ENCODE measurements at regions not wholly inside any gene's neighbourhood (a gene's known extent, or its start where the extent isn't known, plus 50 kb on each side); places are given as distances from the start of the nearest gene placed in this dataset.

DNA sequence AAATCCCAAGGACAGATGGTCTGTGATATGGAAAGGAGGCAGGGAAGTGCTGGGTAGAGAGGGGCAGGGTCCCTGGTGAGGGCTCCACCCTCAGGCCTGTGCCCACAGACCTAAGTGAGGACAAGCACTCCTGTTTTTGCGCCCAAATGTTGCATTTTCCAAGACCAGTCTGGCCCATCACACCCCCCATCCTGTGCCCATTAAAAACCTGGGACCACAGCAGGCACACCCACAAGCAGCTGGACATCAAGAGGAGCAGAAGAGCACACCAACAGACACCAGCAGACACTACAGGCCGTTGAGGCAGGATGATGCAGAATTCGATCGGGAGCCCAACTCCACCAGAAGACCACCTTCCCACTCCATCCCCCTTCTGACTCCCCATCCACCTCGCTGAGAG is 72.8 kb downstream of the DMRTA2 start:
- CTCF ChIA-PET: interaction anchor here (0.5 to 2.6 kb wide), 3 partner anchors 15 to 1483 kb away, joined by 3 to 31 read pairs (median 5); no protein-coding TSS in a partner anchor

GRCh38 chr1:50349242-50349565 is 74.0 kb downstream of the DMRTA2 start:
- TF ChIP-seq ZNF768 (tag by site-specific recombination; IDR thresholded peaks at IDR 0.05) (no peak), ZNF670 (tag by site-specific recombination; IDR thresholded peaks at IDR 0.05; ENCODE audit: low read depth) (no peak), GLIS2 (tag by site-specific recombination; IDR thresholded peaks at IDR 0.05) (no peak), ZNF112 (tag by site-specific recombination; IDR thresholded peaks at IDR 0.05) (no peak), ZFHX2 (tag by site-specific recombination; conservative IDR thresholded peaks at IDR 0.05) (no peak), ZNF654 (tag by site-specific recombination; IDR thresholded peaks at IDR 0.05; ENCODE audit: low read depth) (no peak), ZNF398 (tag by site-specific recombination; IDR thresholded peaks at IDR 0.05) (no peak), ZNF426 (tag by site-specific recombination; IDR thresholded peaks at IDR 0.05) (no peak), SP7 (tag by site-specific recombination; IDR thresholded peaks at IDR 0.05) (no peak), ZNF658 (tag by site-specific recombination; IDR thresholded peaks at IDR 0.05) (no peak), ZXDB (tag by site-specific recombination; IDR thresholded peaks at IDR 0.05) (no peak)
- TF ChIP-seq, protein P1, sequence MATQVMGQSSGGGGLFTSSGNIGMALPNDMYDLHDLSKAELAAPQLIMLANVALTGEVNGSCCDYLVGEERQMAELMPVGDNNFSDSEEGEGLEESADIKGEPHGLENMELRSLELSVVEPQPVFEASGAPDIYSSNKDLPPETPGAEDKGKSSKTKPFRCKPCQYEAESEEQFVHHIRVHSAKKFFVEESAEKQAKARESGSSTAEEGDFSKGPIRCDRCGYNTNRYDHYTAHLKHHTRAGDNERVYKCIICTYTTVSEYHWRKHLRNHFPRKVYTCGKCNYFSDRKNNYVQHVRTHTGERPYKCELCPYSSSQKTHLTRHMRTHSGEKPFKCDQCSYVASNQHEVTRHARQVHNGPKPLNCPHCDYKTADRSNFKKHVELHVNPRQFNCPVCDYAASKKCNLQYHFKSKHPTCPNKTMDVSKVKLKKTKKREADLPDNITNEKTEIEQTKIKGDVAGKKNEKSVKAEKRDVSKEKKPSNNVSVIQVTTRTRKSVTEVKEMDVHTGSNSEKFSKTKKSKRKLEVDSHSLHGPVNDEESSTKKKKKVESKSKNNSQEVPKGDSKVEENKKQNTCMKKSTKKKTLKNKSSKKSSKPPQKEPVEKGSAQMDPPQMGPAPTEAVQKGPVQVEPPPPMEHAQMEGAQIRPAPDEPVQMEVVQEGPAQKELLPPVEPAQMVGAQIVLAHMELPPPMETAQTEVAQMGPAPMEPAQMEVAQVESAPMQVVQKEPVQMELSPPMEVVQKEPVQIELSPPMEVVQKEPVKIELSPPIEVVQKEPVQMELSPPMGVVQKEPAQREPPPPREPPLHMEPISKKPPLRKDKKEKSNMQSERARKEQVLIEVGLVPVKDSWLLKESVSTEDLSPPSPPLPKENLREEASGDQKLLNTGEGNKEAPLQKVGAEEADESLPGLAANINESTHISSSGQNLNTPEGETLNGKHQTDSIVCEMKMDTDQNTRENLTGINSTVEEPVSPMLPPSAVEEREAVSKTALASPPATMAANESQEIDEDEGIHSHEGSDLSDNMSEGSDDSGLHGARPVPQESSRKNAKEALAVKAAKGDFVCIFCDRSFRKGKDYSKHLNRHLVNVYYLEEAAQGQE (tag by site-specific recombination; IDR thresholded peaks at IDR 0.05): no peak
- POLR2A ChIA-PET: no interaction called here
- CTCF ChIA-PET: interaction anchor here (0.5 to 2.6 kb wide), 11 partner anchors 10 to 842 kb away, joined by 3 to 31 read pairs (median 4); no protein-coding TSS in a partner anchor
- H3K36me3 ChIP-seq (ENCODE audit: control insufficient read depth in 2 of 2, insufficient read depth in 1 of 2, low read length in 2 of 2): no peaks in the 10 kb centered on the region
- no peaks in the 10 kb centered on the region for H3K9me3 ChIP-seq (ENCODE audit: control insufficient read depth, insufficient read depth, low read depth, low read length)
- H3K4me3 ChIP-seq (ENCODE audit: low read depth, low read length): no peak overlapping the region
- H3K4me1 ChIP-seq (ENCODE audit: control insufficient read depth, insufficient read depth, low read length): no peaks in the 10 kb centered on the region
- no peak overlapping the region for H3K27ac ChIP-seq (ENCODE audit: extremely low read depth, low read depth, low read length)

More for the DNA sequence above, 72.8 kb downstream of the DMRTA2 start:
- Histone ChIP-seq H3K9me3 (ENCODE audit: control insufficient read depth, insufficient read depth, low read depth, low read length) (no peaks in the 10 kb centered on the region), H3K4me3 (ENCODE audit: low read depth, low read length) (no peak overlapping the region), H3K36me3 (ENCODE audit: control insufficient read depth in 2 of 2, insufficient read depth in 1 of 2, low read length in 2 of 2) (no peaks in the 10 kb centered on the region), H3K27ac (ENCODE audit: extremely low read depth, low read depth, low read length) (no peak overlapping the region), H3K4me1 (ENCODE audit: control insufficient read depth, insufficient read depth, low read length) (no peaks in the 10 kb centered on the region)
- TF ChIP-seq ZNF768 (tag by site-specific recombination; IDR thresholded peaks at IDR 0.05): no peak
- TF ChIP-seq ZSCAN4 (tag by site-specific recombination; IDR thresholded peaks at IDR 0.05): no peak
- TF ChIP-seq ZNF19 (tag by site-specific recombination; IDR thresholded peaks at IDR 0.05; ENCODE audit: low read depth): no peak
- POLR2A ChIA-PET: no interaction called here

DNA sequence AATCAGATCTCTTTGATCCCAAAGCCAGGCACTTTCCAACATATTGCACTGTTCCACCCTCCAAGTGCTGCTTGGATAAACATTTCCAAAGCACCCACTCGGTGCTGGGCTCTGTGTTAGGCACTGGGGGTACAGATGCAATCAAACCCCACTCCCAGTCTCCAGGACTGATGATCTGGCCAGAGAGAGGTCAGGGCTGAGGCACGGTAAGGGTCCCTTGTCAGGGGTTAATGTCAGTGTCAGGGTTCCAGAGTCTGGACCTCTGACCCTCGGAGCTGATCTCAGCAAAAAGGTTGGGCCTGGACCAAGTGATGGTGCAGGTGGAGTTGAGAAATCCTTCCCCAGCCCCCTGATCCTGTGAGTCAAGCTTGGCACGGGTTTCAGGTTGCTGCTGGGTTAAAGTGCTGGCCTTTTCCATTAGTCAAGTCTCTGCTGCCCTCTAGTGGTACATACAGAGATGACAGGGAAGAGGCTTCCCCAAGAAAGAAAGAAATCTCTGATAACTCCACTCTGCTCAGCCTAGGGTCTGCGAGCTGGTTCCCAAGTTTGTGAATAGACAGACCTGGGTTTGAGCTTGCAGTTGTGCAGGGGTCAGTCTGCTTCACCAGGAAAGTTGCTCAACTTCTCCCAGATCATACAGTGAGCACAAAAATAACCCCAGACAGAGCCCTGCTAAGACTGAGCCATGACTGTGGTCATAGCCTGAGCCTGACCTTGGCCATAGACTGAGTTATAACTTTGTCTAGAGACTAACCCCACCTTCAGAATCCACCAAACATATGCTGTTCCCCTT is 74.6 kb downstream of the DMRTA2 start:
- ChIA-PET CTCF (interaction anchor here (0.5 to 2.6 kb wide), 18 partner anchors 8 to 843 kb away, joined by 3 to 31 read pairs (median 4); no protein-coding TSS in a partner anchor), POLR2A (no interaction called here)
- Histone ChIP-seq H3K27ac (ENCODE audit: extremely low read depth, low read depth, low read length) (no peak overlapping the region), H3K4me3 (ENCODE audit: low read depth, low read length) (no peak overlapping the region), H3K36me3 (ENCODE audit: control insufficient read depth in 2 of 2, insufficient read depth in 1 of 2, low read length in 2 of 2) (no peaks in the 10 kb centered on the region), H3K9me3 (ENCODE audit: control insufficient read depth, insufficient read depth, low read depth, low read length) (no peaks in the 10 kb centered on the region), H3K4me1 (ENCODE audit: control insufficient read depth, insufficient read depth, low read length) (no peaks in the 10 kb centered on the region)
- TF ChIP-seq ZNF660 (tag by site-specific recombination; IDR thresholded peaks at IDR 0.05) (peak; percentile 70), ZBTB8A (tag by site-specific recombination; IDR thresholded peaks at IDR 0.05) (no peak), PRDM10 (tag by site-specific recombination; IDR thresholded peaks at IDR 0.05) (0 out of 2 replicates have a peak, but pooled peaks have one; percentile 36), ZNF654 (tag by site-specific recombination; IDR thresholded peaks at IDR 0.05; ENCODE audit: low read depth) (peak; percentile 89)
- TF ChIP-seq, protein P2, sequence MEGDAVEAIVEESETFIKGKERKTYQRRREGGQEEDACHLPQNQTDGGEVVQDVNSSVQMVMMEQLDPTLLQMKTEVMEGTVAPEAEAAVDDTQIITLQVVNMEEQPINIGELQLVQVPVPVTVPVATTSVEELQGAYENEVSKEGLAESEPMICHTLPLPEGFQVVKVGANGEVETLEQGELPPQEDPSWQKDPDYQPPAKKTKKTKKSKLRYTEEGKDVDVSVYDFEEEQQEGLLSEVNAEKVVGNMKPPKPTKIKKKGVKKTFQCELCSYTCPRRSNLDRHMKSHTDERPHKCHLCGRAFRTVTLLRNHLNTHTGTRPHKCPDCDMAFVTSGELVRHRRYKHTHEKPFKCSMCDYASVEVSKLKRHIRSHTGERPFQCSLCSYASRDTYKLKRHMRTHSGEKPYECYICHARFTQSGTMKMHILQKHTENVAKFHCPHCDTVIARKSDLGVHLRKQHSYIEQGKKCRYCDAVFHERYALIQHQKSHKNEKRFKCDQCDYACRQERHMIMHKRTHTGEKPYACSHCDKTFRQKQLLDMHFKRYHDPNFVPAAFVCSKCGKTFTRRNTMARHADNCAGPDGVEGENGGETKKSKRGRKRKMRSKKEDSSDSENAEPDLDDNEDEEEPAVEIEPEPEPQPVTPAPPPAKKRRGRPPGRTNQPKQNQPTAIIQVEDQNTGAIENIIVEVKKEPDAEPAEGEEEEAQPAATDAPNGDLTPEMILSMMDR (tag by site-specific recombination; IDR thresholded peaks at IDR 0.05): peak; percentile 65
